GM19452 (cell line): ENCODE measurements at regions not wholly inside any gene's neighbourhood (a gene's known extent, or its start where the extent isn't known, plus 50 kb on each side); places are given as distances from the start of the nearest gene placed in this dataset.
A peak's percentile ranks its signal among the peaks of the same experiment; 100 is the strongest.

ENCODE experiments used
- ATAC-seq: cut with Tn5 transposase; IDR thresholded peaks from one replicate; pipeline ENCODE4 v1.9.1; 2021; ENCODE audit not compliant: unreplicated experiment

DNA sequence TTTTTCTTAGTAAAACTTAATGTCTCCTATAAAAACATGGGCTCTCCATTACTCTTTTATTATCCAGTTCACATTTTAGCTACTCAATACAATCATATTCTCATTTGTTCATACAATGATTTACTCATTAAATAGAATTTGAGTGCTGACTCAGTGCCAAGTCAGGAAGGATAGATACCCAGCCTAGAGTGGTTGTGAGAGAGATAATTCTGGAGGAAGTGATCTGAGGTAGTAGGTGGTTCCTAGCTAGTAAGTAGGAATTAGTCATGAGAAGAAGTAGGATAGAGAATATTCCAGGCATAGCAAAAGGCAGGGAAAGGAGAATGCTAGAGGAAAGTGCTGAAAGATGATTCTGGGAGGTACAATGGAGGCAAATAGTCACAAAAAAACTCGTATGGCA, 133.5 kb upstream of the MBL2 start:
- ATAC-seq = no peak

DNA sequence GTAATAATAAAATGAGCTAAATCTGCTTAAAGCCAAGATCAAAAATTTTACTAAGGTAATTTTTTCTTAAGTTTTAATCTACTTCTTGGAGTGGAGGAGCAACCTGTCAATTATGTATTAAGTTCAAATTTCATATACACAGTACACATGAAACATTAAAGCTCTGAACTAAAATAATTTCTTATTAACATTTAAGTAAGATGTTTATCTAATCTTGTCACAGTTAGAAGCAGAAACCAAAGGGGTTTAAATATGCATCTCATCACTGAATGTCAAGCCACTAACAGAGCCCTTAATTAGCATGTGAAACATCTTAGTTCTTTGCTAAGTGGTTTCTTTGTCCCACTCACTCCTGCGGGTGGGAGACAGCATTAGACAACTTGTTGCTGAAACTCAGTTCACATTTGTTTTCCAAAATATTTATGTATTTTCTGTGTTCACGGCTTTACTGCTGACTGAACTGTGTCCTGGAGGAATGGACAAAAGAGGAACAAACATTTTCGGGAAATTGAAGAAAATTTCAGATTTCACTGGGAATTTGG, 130.9 kb upstream of the MBL2 start:
- no peak for ATAC-seq

DNA sequence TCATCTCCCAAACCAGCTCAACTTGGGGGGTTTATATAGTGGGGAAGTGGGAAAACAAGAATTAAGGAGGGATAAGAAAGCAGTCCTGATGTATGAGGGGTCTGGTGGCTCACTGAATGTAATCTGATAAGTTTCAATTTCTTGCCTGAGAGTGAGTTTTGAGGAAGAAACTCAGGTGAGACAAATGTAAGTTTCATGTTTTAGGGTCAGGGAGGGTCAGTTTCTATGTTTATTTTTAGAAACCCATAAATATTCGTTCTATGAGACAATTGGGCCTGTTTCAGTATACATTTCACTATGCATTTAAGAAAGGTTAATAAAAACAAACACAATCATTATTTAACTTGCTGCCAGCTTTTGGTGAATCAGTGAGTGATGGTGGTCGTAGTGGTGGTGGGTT, 128.0 kb upstream of the MBL2 start:
- peak; percentile 56 for ATAC-seq

DNA sequence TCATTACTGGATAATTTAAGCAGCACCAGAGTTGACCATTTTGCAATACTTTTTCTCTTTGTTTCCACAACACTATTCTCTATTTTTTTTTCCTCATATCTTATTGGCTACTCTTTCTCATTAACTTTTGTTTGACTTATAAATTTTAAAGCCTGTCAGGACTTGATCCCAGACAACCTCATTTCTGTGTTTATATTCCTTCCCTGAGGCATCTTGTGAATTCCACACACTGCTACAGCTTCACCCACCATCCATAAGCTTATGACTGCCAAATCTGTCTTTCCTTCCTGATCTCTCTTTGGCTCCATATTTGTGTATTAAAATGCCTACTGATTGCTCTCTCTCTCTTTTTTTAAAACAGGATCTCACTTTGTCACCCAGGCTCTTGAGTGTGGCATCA, 124.6 kb upstream of the MBL2 start:
- no peak for ATAC-seq

DNA sequence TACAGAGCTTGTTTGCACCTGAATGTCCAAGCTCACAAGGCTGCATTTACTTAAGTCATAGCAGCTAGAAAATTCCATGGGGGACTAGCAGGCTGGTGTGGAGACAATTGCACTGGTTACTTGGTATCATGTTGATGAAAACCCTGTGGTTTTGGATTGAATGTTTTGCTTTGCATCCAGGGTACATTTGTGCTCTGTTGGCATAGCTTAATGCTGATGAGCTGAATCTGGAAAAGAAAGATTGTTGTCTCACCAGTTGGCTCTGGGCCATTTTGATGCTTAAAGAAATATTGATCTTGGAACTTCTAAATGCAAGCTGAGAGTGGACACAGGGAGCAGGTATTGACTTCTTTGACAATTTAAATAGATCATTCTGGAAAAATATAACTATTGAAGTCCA, 122.5 kb upstream of the MBL2 start:
- no peak for ATAC-seq

DNA sequence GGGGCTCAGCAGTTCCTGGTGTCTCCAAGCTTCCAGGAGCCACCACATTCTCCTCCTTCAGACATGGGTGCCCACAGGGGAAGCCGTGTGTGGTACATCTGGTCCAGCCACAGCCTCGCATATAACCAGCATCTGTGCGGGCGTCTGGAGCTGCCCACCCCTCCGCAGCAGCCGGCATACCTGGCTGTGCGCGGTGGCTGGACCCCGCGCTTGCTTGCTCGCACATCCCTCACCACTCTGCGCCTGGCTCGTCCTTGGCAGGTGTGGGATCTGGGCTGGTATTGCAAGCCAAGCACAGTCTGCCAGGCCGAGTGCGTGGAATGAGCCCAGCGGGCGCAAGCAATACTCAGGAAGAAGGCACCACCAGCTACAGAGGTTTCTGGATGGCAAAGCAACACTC, 117.7 kb upstream of the MBL2 start:
- ATAC-seq = no peak

DNA sequence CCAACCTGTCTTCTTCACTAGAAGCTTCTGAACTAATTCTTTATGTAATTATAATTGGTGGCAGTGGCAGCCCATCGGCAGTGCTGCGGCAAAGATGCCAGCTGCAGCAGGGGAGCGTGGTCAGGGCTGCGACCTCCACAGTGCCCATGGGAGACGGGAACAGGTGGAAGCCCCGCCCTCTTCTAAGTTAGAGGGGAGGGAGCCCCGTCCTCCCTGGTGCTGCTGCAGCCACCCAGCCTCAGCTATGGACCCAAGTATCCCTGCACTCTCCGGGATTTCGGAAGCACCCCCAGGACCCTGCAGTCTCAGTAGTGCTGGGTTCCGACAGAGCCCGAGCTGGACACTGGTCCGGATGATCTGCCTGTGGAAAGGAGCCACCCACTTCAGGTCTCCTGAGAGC, 117.0 kb upstream of the MBL2 start:
- ATAC-seq = no peak

DNA sequence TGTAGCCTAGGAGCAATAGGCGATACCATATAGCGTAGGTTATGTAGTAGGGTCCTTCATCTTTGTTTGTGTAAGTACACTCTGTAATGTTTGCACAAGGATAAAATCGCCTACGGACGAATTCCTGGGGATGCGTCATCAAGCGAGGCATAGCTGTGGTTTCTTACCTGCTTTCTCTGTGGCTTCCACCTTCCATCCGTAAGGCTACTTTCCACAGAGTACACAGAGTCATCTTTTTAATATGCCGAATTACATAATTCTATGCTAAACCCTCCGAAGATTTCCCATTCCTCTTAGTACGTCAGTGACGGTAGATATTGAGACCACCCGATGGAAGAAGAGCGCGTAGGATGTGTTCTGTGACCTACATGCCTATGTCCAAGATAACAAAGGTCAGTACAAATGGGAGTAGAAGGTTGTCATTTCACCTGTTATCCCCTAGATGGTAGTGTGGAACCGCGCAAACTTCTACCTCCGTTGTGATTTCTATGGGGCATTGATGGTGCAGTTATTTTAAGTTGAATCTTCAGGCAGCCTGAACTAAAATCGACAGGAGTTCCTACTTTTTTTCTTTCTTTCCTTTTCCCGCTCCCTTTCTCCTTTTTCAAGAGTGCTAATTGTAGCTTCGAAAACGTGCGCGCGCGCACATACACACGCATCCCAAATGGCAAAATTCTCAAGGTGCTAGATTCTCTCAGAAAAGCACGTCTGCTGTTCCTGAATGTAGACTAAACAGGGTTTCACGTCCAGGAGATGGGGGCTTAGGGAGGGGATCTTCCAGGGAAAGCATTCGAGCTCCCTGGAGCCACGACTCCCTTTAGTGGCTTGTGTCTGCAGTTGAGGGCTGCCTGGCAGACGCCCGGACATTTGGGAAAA, 111.7 kb upstream of the MBL2 start:
- peak; percentile 94 for ATAC-seq

DNA sequence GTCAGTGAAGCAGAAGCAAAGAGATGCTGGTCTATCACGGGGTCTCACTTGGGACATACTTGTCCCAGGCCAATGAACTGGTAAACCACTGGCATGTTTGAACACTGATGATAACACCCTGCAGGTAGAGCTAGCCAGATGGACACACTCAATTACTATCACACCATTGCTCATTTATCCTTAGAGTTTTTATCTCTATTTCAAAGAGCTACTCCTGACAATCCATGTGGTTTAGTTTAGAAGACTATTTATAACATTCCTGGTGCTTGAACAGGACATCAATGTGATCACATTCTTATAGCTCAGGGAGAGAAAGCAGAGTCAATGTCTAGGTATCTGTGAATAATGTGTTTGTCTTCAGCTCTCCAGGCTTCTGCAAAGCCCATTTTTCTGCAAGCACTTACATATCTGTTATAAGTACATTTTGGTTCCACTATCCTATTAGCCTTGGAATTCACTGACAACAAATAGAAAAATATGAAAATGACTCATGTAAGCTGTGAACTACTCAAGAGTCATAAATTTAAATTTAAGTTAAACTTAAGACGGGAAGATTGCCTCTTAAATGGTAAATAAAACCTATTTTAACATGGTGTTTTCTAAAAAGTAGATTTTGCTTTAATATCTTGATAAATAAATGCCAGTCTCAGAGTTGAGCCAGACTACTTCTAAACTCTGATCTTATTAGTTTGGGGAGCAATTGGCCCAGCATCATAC, 106.7 kb upstream of the MBL2 start:
- no peak for ATAC-seq

DNA sequence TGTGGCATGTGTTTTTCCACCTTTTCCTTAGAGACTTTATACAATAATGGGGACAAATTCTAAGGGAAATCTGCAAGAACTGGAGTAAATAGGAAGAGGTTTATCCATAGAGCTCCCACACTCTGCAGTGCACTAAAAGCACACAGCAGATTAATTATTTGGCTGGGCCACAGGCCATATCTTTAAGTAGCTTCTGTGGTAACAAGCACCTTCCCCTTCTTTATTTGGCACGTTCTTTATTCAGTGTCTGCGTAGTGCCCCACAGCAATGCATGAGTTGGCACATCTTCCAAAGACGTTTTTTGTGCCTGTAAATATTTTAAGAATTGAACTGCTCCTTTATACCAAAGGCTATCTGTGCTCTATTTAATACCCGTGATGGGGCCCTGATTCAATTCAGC, 104.9 kb upstream of the MBL2 start:
- no peak for ATAC-seq

DNA sequence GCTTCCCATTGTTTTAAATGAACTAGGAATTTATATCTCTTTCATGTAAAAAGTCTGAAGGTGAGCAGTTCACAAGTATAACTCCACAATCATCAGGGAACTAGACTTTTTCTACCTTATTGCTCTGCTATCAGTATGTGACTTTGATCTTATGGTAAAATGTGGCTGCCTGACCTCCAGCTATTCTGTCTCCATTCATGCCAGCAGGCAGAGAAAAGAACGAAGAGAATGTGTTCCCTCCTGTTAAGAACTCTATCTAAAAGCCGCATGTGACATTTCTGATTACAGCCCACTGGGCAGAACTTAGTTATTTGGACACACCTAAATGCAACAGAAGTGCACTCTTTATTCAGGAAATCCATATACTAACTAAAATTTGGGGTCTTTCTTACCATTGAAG, 102.8 kb upstream of the MBL2 start:
- ATAC-seq = no peak

DNA sequence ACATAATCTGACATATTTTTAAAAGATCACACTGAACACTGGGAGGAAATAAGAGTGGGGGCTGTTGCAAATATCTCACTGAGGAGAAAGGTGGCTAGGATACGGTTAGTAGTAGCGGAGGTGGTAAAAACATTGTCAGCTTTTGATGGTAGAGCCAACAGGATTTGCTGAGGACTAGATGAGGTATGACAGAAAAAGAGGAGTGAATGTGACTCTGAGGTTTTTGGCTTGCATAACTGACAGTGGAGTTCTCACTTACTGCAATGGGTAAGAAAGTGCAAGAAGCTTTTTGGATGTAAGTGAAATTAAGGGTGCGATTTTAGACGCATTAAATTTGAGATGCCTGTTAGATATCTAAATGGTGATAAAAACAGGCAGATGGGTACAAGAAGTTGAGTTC, 102.0 kb upstream of the MBL2 start:
- ATAC-seq = no peak

DNA sequence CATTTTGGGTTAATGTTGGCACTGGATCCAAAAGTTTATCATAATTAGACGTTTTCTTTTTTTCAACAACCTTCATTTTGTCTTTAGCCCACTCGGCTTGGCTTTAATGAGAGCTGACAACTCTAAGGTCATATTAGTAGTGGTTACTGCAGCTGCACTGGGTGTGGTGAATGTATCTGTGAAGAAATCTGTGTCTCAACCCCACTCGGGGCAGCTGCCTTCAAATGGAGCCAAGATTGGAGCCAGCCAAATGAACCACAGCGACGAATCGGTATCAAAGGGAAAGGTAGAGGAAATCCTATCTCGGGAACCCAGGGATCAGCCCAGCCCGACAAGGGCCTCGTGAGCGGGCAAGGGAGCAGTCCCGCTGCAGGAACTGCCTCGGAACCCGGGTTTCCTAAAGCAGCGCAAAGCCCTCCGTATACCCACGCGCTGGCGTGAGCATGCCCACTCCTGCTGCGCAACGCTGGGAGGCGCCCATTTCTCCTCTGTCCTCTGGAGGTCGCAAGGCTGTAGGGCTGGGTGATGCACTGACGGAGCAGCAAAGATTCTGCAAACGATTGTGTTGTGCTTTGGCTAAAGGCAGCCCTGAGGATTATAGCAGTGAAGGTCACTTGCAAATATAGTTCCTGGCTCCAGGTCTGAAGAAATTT, 98.7 kb upstream of the MBL2 start:
- ATAC-seq = no peak

DNA sequence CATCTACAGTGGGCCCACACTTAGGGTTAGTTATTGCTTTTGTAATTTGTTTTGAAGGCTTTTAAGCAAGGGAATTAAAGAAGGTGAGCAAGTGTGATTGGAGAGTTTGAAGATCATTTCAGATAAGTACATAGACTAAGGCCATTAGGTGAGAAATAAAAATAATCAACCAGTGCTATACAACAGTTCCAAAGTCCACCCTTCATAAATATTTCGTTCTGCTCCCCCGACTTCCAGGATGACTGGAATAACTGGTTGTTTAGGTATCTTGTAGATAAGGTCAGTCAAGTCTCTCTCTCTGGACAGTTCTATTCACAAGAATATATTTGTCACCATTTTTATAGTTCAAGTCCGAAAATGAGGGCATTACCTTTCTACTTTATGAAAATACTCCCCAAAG, 98.0 kb upstream of the MBL2 start:
- ATAC-seq = no peak

DNA sequence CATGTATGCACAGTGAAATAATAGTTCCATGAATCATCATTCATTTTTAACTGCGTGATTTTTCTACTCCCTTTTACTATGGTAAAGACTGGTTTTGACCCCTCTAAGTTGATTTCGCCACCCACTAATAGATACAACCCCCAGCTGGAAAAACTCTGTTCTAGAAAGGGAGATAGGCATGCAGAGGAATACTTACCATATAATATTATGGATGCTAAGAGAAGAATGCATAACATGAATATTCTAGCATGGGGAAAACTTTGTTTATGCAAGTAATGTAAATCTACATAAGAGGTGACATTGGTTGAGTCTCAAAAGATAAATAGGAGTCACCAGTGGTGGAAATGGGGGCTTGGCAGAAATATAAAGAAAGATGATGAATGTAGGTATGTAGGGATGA, 97.3 kb upstream of the MBL2 start:
- no peak for ATAC-seq

DNA sequence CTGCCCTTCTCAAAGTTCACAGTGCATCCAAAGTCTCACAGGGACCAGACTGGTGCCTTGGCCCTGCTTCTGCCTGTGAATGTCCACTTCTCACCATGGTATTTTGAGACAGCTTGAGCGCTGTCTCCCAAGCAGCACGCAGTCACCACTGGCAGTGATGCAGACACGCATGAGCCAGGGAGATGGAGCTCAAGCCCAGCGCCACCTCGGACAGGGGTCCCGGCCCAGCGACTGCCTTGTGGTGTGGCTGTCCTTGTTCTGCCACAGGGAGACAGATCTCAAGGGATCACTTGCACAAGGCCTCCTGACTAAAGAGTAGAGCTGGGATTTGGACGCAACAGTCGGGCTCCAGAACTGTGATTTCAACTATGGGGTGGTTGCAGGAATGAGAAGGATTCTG, 92.6 kb upstream of the MBL2 start:
- ATAC-seq = no peak

DNA sequence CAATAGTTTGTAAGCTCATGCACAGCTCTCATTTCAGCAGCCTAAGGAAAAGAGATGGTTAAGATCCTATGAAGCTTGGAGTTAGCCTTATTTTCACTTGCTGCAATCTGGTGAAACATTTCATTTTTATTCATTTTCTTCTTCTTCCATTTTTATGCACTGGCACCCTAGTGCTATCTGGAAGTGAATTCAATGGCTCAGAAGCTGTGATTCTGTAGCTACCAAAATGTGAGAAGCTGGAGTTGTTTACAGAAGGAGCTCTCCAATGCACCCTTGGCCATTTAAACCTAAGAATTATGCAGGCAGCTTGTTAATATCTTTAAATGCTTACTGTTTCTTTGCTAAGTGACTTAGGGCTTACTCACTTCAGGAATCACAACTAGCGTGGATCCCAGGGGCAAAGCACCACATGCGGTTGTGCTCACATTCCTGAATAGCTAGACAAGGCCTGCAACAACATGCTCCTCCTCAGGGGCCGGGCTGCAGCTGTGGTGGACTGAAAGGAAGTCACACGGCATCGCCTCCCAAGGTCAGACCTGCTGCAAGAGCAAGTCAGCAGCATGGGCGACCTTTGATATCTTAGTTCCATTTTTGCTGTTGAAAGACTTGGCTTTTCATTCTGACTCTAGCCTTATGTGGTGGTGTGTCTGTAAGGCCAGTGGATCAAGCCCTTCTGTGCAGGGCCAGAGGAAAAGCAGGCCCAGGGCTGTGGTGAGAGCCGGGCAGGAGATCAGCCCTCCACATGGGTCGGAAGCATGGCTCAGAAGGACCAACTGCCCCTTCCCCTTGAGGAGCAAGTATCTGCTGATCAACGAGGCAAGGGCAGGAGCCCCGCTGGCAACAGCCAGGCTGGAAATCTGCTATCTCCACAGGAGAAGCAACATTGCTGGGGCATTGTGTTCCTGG, 91.9 kb upstream of the MBL2 start:
- ATAC-seq = no peak

DNA sequence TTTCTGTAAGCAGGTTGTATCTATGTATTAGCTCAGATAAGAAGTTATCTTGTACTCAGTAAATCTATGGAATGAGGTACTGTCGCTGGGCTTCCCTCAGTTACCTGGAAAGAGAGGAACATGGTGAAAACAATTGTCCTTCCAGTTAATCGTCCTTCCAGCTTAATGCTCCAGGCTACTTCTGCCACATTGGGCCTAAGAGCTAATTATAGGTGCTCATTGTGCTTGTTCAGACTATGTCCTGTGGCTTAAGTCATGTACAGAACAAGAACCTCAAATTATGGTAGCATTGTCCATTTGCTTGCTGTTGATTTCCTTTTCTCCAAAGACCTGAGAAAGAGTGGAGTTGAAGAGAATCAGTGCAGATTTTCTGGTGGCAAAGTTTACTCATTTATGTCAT, 86.1 kb upstream of the MBL2 start:
- ATAC-seq = no peak

DNA sequence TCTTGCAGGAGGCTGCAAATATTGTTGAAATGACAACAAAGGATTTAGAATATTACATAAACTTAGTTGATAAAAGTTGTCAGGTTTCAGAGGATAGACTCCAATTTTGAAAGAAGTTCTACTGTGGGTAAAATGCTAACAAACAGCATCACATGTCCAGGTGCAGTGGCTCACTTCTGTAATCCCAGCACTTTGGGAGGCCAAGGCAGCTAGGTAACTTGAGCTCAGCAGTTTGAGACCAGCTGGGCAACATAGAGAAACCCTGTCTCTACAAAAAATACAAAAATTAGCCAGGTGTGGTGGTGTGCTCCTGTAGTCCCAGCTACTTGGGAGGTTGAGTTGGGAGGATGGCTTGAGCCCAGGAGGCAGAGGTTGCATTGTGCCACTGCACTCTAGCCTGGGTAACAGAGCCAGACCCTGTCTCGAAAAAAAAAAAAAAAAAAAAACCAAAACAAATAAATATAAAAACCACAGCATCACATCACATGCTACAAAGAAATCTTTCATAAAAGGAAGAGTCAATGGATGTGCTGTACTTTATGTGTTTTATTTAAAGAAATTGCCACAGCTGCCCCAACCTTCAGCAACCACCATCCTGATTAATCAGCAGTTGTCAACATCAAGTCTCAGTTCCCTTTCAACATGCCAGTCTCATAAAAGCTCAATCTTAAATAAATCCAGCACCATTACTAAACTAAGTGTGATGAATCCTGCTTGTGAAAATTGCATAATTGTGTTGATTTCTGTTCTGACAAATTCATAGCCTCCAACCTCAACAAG, 83.2 kb upstream of the MBL2 start:
- no peak for ATAC-seq

DNA sequence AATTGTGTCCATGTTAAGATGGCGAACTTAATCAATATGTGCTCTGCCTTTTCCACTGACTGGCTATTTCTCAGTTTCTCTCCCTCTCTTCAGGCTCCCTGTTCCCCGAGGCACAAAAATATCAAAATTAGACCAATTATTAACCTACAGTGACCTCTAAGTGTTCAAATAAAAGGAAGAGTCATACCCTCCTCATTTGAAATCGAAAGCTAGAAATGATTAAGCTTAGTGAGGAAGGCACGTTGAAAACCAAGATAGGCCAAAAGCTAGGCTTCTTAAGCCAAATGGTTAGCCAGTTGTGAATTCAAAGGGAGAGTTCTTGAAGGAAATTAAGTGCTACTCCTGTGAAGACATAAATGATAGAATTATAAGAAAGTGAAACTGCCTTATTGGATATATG, 81.1 kb upstream of the MBL2 start:
- no peak for ATAC-seq
